ENCODE measurements at regions not wholly inside any gene's neighbourhood (a gene's known extent, or its start where the extent isn't known, plus 50 kb on each side); places are given as distances from the start of the nearest gene placed in this dataset.
A peak's percentile ranks its signal among the peaks of the same experiment; 100 is the strongest.

DNA sequence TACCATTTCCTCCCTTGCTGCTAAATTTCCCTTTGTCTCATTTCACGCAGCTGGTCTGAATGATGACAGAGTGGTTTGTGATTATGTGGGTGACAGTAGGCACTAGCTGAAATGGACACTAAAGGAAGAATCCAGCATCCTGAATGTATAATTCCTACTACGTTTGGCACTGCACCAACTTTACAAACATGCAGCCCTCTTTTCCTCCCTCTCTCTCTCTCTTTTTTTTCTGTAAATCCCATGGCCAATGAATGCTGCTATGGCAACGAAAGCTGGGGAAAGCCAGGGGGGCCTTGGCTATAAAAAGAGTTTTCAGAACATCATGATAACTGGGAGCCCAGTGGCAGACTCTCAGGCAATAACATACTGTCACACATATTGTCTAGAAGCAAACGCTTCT lies 367.2 kb upstream of the AGTR1 start:
- no peak for DNase-seq

DNA sequence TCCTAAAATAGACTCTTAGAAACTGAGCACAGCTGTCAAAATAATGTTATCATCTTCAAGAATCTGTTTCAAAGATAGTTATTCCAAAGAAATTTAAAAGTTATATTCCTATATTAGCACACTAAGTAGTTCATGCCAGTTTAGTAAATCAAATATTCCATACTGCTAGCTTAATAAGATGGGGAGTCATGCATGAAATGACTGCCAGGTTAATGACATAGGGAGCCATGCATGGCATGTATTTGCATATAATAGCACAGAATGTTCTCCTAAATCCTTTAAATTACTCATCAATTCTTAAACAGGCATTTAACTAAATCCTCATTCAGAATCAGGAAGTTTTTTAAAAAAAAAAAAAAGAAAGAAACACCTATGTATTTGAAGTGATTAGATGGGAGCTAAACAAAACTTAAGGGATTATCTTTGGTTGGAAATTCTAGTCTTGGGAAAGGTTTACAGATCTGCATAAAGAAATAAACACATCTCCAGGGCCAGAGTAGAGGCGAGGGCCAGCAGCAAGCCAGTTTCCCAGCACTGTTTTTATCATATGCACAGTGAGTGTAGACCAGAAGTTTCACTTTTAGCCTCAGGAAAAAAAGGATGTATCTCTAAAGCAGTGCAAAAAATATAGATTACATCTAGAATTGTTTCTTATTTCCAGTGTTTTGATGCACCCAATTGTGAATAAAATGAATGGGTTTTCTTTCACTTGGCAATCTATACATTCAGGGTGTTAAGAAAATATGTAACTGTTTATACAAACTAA lies 366.4 kb upstream of the AGTR1 start:
- DNase-seq: no peak

DNA sequence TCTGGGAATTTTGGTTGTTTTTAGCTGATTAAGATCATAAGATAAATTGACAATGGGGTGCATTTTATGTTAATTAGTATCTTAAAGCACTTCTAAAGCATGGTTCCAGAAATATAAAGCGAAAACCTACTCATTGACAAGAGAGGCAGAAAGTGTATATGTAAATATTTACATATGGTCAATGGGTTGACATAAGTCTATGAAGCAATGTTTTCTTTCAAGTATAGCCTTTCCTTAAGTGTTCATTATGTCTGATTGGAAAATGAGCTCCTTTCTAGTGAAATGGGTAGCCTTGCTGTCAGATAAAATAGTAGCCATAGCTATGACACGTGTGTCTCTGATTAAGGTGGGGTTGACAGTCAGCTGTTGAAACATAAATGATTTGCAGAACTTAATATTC lies 365.2 kb upstream of the AGTR1 start:
- no peak for DNase-seq

DNA sequence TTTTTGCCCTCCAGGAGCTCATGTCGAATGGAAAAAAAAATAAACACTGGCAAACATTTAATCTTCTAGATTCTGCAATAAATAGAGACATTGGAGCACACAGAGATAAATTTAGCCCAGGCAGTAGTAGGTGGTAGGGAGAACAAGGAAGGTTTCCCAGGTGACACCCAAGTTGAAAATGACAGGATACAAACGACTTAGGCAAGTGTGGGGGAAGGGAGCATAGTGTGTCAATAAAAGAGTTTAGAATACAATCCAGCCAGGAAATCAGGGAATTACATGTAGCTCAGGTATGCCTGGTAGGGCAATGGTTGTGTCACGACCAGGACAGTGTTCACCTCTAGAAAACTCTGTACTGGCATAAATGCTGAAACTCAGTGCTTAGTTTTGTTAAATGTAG lies 364.6 kb upstream of the AGTR1 start:
- no peak for DNase-seq

DNA sequence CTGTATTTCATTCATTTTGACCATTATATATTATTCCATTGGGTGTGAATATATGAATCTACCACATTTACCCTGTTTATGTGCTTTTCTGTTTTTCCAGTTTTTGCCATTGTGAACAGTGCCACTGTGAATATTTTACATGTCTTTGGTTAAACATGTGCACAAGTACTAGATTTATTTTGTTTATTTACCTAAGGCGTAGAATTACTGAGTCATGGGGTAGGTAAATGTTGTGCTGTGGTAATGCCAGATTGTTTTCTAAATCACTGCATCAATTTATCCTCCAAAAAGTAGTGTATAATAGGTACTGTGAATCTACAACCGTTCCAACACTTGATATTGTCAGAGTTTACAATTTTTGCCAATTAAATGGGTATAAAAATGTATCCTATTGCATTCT lies 362.1 kb upstream of the AGTR1 start:
- DNase-seq: no peak

DNA sequence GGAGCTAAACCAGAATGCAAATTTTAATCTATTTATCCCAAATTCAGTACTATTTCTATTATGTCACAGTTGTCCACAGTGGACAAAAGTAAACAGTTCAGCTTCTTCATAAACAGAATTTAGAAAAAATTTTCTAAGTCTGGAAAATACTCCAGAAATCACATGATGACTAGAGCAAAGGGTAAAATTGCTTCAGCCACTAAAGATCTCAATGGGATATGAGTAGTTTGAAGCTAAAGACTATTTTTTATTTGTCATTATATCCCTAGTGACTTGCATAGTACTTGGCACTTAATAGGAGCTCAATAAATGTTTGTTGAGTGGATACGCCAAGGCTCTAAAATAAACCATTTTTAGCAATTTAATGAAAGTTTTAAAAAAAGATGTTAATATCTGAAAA lies 354.3 kb upstream of the AGTR1 start:
- no peak for DNase-seq

DNA sequence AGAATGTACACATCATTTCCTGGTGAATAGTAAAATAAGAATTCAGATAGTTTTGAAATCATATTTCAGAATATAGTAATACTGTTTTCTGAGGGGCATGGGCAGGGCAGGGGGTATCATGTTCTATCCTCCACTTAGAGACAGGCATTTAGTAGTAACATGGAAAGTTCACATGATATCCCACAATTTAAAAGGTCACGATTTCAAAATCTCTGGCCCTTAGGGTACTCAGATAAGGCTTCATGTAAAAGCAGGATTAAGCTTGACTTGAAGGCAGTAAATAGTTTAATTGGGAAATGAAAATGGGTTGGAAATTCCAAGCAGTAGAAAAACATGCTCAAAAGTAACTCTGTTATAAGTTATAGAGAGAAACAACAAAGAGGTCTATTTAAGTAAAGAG lies 353.2 kb upstream of the AGTR1 start:
- DNase-seq: peak; percentile 1

DNA sequence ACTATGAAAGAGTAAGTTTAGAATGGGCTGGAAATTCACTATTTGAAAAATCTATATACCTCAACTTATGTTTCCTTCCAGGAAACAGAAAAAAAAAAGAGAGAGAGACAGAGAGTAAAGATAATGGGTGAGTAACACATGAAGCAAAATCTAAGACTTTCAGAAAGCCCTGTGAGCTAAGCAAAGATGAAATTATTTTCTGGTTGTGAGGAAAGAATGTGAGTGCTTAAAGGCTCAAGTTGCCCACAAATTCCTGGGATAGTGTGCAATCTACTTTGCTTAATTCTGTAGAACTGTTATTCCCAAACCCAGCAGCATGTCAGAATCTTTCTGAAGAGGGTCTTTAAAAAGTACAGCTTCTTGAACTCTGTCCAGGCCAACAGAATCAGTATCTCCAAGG lies 337.7 kb upstream of the AGTR1 start:
- peak; percentile 70 for DNase-seq

DNA sequence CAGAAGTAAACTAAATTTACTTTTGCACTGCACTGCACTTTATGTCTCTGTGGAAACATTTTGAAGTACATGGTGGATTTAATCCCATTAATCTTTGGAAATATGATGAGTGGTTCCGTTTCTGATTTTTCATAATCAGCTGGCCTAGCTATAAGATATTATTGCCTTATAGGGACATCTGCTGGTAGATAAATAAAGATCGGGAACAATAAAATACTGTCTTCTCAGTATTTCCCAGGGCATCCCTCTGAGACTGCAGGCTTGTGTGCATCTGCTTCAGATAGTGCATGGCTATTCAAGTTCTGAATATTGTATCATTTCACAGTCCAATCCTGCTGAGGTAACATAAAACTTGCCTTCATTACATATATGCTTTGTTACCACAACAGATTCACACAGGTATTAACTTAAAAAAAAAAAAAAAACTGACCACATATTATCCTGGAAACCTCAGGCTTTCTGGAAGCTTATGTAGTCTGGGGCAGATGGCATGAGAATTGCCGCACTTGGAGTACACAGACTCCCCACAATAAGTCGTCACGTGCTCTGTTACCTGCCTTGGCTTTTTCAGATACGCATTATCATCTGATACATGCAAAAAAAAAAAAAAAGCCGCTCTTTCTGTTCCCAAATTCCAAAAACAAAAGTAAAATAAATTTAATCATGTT lies 330.8 kb upstream of the AGTR1 start:
- no peak for DNase-seq

DNA sequence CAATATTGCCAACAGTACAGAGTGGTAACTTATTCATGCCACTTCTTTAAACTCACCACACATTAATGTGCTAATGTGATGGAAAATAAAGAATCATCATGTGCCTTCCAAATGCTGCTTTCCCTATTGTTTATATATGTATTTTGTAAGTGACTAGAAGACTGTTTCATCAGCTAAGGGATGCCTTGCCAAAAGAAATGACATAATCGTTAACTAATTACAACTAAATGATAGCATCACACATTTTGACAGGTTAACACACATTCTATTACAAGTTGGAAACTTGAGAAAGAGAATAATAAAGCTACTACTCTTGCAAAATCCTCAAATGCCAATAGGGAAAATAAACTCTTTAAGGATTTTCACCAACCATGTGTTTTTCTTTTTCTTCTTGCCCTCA lies 329.9 kb upstream of the AGTR1 start:
- no peak for DNase-seq

DNA sequence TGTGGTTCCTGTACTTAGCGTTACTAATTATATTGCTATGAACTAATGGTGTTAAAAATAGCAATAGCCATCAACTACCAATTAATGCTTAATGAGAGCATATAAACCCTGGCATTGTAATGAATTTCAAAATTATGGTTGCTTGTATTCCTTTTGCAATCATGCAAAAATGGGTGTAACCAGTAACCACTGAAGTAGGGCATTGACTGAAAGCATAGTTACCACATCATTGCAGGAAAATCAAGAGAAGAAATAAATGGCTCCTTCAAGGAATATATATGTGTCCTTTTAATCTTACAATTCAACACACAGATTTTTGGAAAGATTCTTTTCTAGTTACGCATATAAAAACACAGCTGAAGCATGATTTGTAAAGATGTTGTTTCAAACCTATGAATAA lies 328.3 kb upstream of the AGTR1 start:
- DNase-seq: no peak

DNA sequence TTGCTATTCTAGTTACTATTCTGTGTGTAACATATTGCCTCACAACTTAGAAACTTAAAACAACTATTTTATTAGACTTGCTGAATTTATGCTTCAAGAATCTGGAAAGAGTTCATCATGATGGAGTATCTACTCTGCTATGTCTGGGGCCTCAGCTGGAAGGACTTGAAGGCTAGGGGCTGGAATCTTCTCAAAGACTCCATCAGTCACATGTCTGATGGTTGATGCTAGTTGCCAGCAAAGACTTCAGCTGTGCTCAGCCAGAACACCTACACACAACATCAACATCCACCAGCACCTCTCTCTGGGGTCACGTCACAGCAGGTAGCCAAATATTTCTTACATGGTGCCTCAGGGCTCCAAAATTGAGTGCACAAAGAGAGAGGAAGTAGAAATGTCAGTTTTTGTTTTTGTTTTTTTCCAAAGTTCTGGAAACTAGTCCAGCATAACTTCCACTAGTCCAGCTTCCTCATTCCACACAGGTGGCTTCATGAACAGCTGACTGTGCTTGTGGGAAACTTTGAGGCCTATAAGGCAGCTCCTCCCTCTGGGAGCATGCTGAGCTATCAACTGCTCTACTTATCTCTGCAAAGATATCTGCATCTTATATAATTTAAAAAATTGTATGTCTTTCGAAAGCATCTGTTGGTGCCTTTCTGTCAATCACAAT lies 325.4 kb upstream of the AGTR1 start:
- peak; percentile 73 for DNase-seq

DNA sequence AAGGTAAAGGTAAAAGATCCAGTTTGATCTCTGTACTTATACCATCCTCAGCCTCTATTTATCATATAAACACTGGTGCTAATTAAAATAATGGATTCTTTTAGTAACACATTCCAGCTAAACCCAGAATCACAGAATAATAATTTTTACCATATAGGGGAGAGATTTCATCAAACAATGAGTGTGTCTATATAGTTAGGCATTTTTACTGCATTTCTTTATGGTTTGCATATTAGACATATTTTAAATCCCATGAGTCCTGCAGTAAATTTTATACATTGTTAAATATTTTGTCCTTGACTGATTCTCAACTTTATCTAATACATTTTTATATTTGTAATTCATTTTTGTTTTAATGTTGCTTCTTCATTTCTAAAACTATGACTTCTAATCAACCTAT lies 323.7 kb upstream of the AGTR1 start:
- DNase-seq: no peak

DNA sequence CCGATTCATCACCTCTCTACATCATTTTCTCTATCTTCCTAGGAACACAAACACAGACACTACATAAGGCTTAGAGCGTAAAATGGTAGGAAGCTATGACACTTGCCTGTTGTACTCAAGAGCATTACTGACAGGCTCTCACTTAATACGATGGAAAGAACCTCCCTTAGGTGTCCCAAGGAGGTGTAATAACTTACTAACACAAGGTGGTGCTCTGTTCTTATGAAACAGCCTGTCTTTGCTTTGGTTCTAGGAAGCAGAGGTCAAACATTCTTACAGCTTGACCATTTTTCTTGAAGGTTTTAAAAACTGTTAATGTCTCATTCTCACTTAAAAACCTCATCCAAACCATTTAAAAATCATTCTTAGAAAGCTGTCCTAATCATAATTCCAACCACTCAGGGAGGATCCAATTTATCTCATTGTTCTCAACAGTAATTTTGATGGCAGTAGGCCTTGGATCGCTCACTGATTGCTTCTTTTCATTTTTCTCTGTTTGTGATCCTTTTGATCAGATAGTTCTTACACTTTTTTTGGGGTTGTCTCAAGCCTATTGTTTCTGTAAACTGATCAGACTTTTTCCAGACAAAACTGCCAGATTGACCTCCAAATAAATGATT lies 317.8 kb upstream of the AGTR1 start:
- DNase-seq: peak; percentile 50

DNA sequence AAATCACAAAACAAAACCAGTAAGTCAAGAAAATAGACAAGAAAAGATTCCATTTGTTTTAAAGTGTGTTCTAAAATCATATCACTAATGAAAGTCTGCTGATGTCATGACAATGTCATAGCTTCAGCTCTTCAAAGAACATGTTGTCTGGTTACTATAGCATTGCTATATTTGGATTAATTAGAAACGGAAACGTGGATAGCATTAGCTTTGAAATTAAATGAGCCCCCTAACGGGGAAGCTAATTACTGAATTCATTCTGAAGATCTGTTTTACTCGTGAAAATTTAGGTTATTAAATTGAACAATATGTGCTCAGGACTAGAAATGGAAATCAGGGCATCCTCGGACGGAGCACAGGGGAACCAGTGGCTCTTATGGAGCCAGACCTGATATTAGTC lies 316.7 kb upstream of the AGTR1 start:
- no peak for DNase-seq

DNA sequence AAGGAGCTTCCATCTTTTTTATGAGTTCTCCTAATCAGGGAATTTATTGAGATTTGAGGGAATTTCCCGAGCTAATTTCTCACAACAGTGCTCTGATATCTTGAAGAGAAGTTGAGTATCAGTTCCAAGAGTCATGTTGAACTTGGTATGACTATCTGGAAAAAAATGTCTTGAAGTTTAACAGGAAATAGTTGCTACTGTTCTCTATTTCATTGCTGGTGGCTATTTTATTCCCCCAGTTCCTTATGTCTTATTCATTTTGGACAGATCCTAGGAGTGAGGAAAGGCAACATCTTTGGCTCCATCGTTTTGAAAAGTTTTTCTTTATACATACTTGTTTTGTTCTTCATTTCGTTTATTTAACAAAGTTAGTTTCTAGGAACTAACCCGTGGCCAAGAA lies 307.8 kb upstream of the AGTR1 start:
- DNase-seq: peak; percentile 68

DNA sequence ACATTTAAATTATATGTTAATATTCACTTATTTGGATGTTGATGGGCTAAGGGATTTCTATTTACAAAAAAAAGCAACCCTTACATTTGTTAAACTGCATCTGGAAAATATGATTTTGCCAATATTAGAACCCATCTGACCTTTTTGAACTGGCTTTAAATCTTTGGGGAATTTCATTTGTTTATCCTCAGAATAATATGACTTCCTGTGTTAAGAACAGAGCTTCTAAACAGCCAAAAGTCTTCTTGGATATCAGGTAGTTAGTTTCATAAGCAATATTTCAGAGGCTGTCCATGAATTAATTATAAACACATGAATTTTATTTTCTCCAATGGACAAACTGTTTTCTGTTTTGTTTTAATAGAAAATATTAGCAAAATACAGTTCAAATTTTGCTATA lies 301.9 kb upstream of the AGTR1 start:
- no peak for DNase-seq

DNA sequence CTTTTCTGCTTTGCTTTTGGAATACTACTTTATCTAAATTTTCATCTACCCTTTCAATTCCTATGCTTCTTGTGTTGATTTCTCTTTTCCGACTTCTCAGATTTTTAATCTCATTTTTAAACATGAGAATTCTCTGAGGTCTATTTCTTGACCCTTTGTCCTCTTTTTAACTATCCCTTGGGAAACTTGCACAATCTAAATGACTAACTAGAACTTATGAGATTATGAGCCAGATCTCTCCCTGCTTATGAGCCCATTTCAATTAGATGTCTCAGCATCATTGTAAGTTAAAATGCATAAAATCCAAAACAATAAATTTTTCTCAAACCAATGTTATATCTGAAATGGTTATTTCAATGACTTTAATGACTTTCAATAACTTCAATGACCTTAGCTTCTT lies 296.9 kb upstream of the AGTR1 start:
- DNase-seq: no peak

DNA sequence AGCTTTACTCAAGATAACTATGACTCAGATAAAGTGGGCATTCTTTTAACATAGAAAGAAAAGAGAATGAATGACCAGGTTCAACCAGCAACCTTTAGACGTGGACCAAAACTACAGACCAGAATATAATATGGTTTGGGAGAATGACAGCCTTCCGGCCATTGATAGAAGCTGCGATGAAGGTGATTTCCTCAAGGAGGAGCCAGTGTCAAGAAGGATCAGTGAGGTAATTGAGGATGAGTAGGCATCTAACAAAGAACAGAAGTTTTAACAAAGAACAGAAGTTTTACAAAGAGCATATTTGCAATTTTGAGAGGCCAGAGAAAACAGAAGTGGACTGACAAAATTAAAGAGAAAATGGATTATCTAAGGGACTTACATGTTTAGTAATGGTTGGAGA lies 289.0 kb upstream of the AGTR1 start:
- DNase-seq: no peak

DNA sequence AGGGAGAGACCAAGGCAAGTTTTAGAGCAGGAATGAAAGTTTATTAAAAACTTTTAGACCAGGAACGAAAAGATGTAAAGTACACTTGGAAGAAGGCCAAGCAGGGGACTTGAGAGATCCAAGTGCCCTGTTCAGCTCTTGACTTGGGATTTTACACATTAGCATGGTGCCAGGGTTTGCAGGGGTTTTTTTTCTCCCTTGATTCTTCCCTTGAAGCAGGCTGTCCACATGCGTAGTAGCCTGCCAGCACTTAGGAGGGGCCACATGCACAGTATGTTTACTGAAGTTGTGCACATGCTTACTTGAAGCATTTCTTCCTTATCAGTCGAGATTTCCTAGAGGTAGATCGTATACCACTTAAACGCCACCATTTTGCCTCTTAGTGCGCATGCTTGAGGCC lies 277.5 kb upstream of the AGTR1 start:
- no peak for DNase-seq

DNA sequence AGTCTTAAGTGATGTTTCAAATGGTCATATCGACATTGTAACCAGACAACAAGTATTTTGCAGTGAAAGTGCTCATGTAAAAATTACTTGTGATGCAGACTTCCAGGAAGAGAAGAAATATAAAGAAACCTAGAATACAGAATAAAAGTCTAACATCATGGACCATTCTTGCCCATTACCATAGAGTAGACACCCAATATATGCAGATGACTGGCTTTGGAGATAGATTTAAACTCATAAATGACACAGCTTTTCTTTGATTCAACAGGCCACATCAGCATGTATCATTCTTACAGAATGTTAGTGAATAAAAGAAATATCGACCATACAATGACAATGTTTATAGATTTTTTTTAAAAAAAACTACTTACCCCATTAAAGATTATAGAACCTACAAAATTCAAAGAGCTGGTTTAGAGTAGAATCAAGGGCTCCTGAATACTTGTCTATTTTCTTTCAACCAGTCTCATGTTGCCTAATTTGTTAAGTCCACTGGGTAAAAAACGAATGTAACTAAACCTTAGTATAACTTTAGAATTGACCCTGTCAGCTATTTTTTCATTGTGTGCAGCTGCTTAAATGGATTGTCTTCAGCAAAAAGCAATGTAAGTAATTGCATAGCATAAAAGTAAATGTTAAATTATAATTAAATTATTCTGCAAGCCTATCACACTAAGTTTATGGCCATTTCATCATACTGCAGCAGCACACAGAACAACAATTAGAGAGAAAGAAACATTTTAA lies 268.7 kb upstream of the AGTR1 start:
- no peak for DNase-seq

DNA sequence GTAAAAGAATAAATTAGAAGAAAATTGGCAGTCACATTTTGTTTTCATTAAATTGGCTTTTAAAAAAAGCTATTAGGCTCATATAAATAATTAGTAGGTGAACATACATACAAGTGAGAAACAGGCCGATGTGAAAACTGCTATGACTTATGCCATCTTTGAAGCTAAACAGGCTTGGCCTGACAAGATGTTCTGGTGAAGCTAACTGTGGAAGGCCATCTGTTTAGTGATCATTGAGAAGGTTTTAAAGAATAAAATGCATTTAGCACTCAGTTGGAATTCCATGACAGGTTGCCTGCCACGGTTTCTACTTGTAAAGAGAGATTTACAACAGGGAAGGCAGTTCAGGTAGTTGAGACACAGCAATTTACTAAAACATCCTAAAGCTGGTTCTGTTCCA lies 264.0 kb upstream of the AGTR1 start:
- DNase-seq: no peak

DNA sequence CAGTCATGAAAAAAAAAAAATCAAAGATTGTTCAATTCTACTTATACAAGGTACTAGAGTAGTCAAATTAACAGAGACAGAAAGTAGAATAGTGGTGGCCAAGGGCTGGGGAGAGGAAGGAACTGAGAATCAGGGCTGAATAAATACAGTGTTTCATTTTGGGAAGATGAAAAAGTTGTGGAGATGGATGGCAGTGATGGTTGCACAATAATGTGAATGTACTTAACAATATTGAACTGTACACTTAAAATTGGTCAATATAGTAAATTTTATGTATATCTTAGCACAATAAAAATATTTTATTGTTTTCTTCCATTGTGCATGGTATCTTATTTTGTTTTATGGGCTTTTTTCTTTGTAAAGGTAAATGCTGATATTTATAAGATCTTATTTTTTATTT lies 262.2 kb upstream of the AGTR1 start:
- no peak for DNase-seq
